SU-DHL-6 (cell line): ENCODE measurements at regions not wholly inside any gene's neighbourhood (a gene's known extent, or its start where the extent isn't known, plus 50 kb on each side); places are given as distances from the start of the nearest gene placed in this dataset.

ENCODE experiments used
- H2AFZ ChIP-seq: fragments of 200-600 bp; sonication (generic); 2 replicates; pipeline ENCODE4 v1.6.1; 2014; ENCODE audit warnings: low read depth, mild to moderate bottlenecking, moderate library complexity, mixed read lengths, antibody characterized with exemption, low read length; ENCODE audit not compliant: severe bottlenecking
- H3F3A ChIP-seq: fragments of 200-600 bp; shearing (Covaris generic); 2 replicates; pipeline ENCODE4 v1.6.0; 2016; ENCODE audit warnings: antibody characterized with exemption, mild to moderate bottlenecking; ENCODE audit not compliant: insufficient read depth
- H3K27ac ChIP-seq: fragments of 200-600 bp; sonication (generic); 2 replicates; pipeline ENCODE4 v1.5.1; 2016; ENCODE audit warnings: low read depth, mild to moderate bottlenecking, low read length, moderate library complexity, mixed read lengths
- H3K27me3 ChIP-seq: fragments of 200-600 bp; sonication (generic), shearing (Covaris generic); 2 replicates; pipeline ENCODE4 v1.6.0; 2014; ENCODE audit warnings: mild to moderate bottlenecking, low read length
- H3K36me3 ChIP-seq: fragments of 200-600 bp; sonication (generic); 2 replicates; pipeline ENCODE4 v1.6.1; 2014; ENCODE audit warnings: mild to moderate bottlenecking, low read length, mixed read lengths
- H3K4me2 ChIP-seq: fragments of 300-600, 200-600 bp; shearing (Covaris generic), sonication (generic); 2 replicates; pipeline ENCODE4 v1.6.0; 2014; ENCODE audit warnings: low read length, low read depth, mild to moderate bottlenecking; ENCODE audit not compliant: poor library complexity, severe bottlenecking
- H3K4me3 ChIP-seq: fragments of 200-600 bp; sonication (generic); 2 replicates; pipeline ENCODE4 v1.5.1; 2014; ENCODE audit warnings: antibody characterized with exemption, low read length, mild to moderate bottlenecking, mixed read lengths; ENCODE audit not compliant: insufficient read depth, poor library complexity, severe bottlenecking
- H3K79me2 ChIP-seq: fragments of 200-600 bp; sonication (generic); 2 replicates; pipeline ENCODE4 v1.6.1; 2014; ENCODE audit warnings: mild to moderate bottlenecking, low read length, moderate library complexity; ENCODE audit not compliant: insufficient read depth
- H3K9ac ChIP-seq: fragments of 200-600 bp; sonication (generic); 2 replicates; pipeline ENCODE4 v1.7.0; 2014; ENCODE audit warnings: mild to moderate bottlenecking, low read length
- H3K9me2 ChIP-seq: fragments of 200-600 bp; sonication (generic); replicated peaks from 2 replicates; pipeline ENCODE4 v1.6.1; 2014; ENCODE audit warnings: low read length; ENCODE audit not compliant: insufficient read depth
- H3K9me3 ChIP-seq: fragments of 200-600 bp; sonication (generic); 2 replicates; pipeline ENCODE4 v1.6.1; 2014; ENCODE audit warnings: low read length, mixed read lengths; ENCODE audit not compliant: insufficient read depth
- H4K20me1 ChIP-seq: fragments of 200-600 bp; sonication (generic); 2 replicates; pipeline ENCODE4 v1.6.1; 2014; ENCODE audit warnings: low read depth, mild to moderate bottlenecking, antibody characterized with exemption, low read length, moderate library complexity, mixed read lengths
- CTCF ChIP-seq: fragments of 200-600 bp; sonication (generic); IDR thresholded peaks from one replicate; pipeline ENCODE4 v1.5.1; 2017; ENCODE audit warnings: antibody characterized with exemption, mild to moderate bottlenecking, low read length, moderate library complexity; ENCODE audit not compliant: insufficient read depth, poor library complexity, severe bottlenecking
- EZH2phosphoT487 ChIP-seq: fragments of 200-600 bp; sonication (generic), shearing (Covaris generic); conservative IDR thresholded peaks from 2 replicates; pipeline ENCODE4 v1.6.1; 2018; ENCODE audit warnings: mild to moderate bottlenecking, antibody characterized with exemption, low read length, moderate library complexity, mixed read lengths

DNA sequence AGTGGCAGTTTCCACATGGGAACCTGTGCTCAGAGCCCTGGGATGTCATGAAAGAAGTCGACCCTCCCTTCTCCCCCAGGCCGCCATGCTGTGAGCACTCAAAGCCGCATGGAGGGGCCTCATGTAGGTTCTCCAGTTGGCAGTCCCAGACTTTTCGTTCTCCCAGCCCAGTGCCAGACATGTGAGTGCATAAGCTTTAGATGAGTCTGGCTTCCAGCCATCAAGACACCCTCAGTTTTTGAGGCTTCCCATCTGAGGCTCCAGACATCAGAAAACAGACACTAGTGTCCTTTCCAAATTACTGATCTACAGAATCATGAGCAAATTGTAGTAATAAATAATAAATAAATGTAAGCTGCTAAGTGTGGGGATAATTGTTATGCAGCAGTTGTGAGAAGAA is 136.5 kb upstream of the AGBL1 start:
- Histone ChIP-seq H3K27ac (no peak overlapping the region), H3K36me3 (no peaks in the 10 kb centered on the region), H3K9me2 (no peaks in the 10 kb centered on the region), H3K4me3 (no peak overlapping the region), H3K9ac (no peak overlapping the region), H3K79me2 (no peaks in the 10 kb centered on the region), H3K4me2 (no peak overlapping the region), H4K20me1 (no peaks in the 10 kb centered on the region), H3F3A (no peaks in the 10 kb centered on the region), H3K9me3 (no peaks in the 10 kb centered on the region), H2AFZ (no peak overlapping the region), H3K27me3 (no peaks in the 10 kb centered on the region)
- TF ChIP-seq EZH2phosphoT487 = no peak
- no peak for TF ChIP-seq CTCF

DNA sequence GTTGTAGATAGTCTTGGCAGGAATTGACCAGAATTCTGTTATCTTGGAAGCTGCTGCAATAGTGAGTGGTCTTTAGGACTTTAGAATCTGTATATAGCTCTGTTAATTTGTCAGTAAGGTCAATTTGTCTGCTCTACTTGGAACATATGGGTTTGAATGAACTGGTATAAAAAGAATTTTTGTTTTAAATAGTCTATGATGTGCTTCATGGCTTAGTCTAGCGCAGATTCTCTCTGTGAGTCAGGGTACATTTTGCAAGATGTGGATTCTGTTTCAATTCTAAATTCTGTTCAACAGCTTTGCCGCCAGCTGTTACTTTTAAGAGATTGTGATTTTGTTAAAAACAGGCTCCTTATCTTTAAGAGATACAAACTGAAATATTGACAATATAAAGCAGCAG is 135.9 kb upstream of the AGBL1 start:
- Histone ChIP-seq H3K27ac (no peak overlapping the region), H3K4me3 (no peak overlapping the region), H2AFZ (no peak overlapping the region), H3K9ac (no peak overlapping the region), H3K36me3 (no peaks in the 10 kb centered on the region), H4K20me1 (no peaks in the 10 kb centered on the region), H3K9me2 (no peaks in the 10 kb centered on the region), H3F3A (no peaks in the 10 kb centered on the region), H3K79me2 (no peaks in the 10 kb centered on the region), H3K27me3 (no peaks in the 10 kb centered on the region), H3K4me2 (no peak overlapping the region), H3K9me3 (no peaks in the 10 kb centered on the region)
- no peak for TF ChIP-seq CTCF
- no peak for TF ChIP-seq EZH2phosphoT487

GRCh38 chr15:85947021-85947420 is 132.7 kb upstream of the AGBL1 start:
- Histone ChIP-seq H4K20me1 (no peaks in the 10 kb centered on the region), H3K79me2 (no peaks in the 10 kb centered on the region), H3K9me3 (no peaks in the 10 kb centered on the region), H3K27ac (no peak overlapping the region), H3K9ac (no peak overlapping the region), H3K9me2 (no peaks in the 10 kb centered on the region), H3K36me3 (no peaks in the 10 kb centered on the region), H2AFZ (no peak overlapping the region), H3K4me2 (no peak overlapping the region), H3K4me3 (no peak overlapping the region), H3K27me3 (no peaks in the 10 kb centered on the region), H3F3A (no peaks in the 10 kb centered on the region)
- TF ChIP-seq CTCF (no peak), EZH2phosphoT487 (no peak)

- Histone ChIP-seq H4K20me1 (no peaks in the 10 kb centered on the region), H3K9me2 (no peaks in the 10 kb centered on the region), H3K4me3 (no peak overlapping the region), H3K36me3 (no peaks in the 10 kb centered on the region), H3K27ac (no peak overlapping the region), H2AFZ (no peak overlapping the region), H3K4me2 (no peak overlapping the region), H3K79me2 (no peaks in the 10 kb centered on the region), H3F3A (no peaks in the 10 kb centered on the region), H3K9ac (no peak overlapping the region), H3K27me3 (no peaks in the 10 kb centered on the region), H3K9me3 (no peaks in the 10 kb centered on the region)
- no peak for TF ChIP-seq CTCF
- no peak for TF ChIP-seq EZH2phosphoT487
Observed at GRCh38 chr15:85947936-85948335, 131.7 kb upstream of the AGBL1 start.
